UCSD-AML1 (cell line): ENCODE measurements at regions not wholly inside any gene's neighbourhood (a gene's known extent, or its start where the extent isn't known, plus 50 kb on each side); places are given as distances from the start of the nearest gene placed in this dataset.

Experiments
- DNase-seq: peaks from one replicate; lab custom pipeline; 2025; ENCODE audit not compliant: unreplicated experiment; lab: John Stamatoyannopoulos, UW

GRCh38 chr6:12421596-12421995 lies 131.4 kb downstream of the EDN1 start:
- no peak for DNase-seq

DNA sequence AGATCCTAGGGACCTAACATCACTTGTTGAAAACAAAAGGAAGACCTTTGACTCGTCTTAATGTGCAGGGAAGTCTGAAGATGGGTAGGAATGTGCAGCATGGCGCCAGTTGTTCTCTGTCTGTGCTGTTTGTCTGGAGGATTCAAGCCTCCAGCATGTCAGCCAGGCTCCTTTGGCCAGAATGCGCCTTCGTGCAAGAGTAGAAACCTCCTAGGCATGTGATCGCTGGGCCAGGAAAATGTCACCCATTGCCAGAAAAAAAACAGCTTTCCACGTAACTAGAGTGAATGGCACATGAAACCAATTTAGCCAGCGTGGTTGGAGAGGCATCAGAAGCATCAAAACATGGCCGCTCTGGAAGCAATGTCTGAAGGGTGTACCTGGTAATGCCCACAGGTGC lies 132.7 kb downstream of the EDN1 start:
- DNase-seq = no peak

DNA sequence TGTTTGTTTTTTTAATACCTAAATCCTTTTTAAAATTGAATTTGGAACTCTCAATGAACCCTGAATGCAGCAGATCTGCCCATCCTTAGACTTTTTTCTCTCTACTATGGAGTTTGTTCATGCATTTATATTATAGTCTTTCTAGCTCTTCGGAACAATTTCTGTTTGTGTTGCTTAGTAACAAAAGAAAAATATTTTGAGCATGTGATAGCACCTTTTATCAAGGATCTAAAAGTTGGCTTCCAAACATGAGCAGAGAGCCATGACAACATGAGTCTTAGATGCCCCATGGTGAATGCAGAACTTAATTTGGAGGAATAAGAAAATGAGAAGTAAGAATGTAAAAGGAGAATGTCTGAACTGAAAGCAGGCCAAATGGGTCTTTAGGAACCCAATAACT lies 133.7 kb downstream of the EDN1 start:
- DNase-seq = no peak

DNA sequence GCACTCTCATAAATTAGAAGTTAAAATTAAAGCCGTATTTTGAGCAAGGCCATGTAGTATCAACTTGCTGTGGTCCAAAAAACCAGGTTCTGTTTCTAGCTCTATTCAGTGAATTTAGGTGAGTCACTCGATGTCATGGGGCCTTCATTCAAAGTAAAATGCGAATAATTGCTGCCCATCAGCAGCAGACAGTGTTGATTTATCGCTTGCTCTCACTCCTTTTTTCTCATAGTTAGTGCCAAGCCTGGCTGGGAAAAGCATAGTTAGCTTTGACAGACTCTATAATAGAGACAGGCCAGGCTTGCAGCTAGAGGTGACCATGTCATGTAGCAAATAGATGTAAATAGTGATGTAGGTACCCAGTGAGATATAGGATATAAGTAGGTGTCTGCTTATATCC lies 136.0 kb downstream of the EDN1 start:
- no peak for DNase-seq

DNA sequence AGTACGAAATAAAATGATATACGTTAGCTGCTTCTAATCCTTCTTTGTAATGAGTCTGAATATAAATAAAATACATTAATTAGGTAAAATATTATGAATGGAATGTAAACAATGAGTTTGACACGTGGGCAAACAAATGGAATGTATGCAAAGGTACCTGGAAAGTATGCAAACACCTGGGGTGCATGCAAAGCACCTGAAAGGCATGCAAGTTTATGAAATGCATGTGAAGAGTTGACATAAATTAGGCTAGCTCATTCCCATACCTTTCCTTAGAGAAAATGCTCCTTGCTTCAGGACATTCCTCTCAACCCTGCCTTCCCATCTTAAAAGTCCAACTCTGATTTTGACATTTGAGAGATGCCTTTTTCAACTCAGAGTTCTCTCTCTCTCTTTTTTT lies 140.9 kb downstream of the EDN1 start:
- DNase-seq = no peak

GRCh38 chr6:12436224-12436623 lies 146.1 kb downstream of the EDN1 start:
- DNase-seq = no peak

- no peak for DNase-seq
These were observed 146.5 kb downstream of the EDN1 start for GRCh38 chr6:12436683-12437082.

- no peak for DNase-seq
These were observed 149.1 kb downstream of the EDN1 start for GRCh38 chr6:12439296-12439695.

GRCh38 chr6:12440981-12441380 lies 150.8 kb downstream of the EDN1 start:
- DNase-seq = no peak

DNA sequence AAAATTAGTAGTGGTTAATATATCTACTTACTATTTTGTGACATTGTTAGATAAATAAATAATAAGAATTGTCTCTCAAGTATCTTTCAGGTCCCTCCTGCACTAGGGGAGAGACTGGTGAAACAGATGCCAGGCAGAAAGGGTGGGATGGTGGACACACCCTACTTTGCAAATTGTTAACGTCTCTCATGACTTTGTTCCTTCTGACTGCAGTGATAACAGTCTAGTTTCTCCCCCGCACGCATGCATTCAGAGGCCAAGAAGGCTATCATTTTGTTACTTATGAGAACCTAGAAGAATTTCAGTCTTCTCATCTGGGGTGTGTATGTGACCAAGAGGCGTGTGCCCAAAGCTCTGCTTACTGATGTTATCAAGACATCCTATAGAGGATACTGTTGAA lies 152.3 kb downstream of the EDN1 start:
- DNase-seq = no peak

GRCh38 chr6:12446394-12446793 lies 156.2 kb downstream of the EDN1 start:
- DNase-seq = no peak

DNA sequence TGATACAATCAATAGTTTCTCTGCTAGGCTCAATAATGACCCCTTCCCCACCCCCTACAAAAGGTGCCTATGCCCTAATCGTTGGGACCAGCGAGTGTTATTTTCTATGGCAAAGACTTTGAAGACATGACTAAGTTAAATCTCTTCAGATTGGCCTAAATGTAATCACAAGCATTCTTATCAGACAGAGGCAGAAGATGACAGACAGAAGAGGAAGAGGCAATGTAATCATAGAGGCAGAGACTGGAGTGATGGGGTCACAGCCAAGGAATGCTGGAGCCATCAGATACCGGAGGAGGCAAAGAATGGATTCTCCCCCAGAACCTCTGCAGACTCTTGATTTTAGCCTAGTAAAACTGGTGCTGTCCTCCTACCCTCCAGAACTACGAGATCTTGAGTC lies 159.3 kb downstream of the EDN1 start:
- DNase-seq = no peak

GRCh38 chr6:12450467-12450866 lies 160.3 kb downstream of the EDN1 start:
- no peak for DNase-seq

DNA sequence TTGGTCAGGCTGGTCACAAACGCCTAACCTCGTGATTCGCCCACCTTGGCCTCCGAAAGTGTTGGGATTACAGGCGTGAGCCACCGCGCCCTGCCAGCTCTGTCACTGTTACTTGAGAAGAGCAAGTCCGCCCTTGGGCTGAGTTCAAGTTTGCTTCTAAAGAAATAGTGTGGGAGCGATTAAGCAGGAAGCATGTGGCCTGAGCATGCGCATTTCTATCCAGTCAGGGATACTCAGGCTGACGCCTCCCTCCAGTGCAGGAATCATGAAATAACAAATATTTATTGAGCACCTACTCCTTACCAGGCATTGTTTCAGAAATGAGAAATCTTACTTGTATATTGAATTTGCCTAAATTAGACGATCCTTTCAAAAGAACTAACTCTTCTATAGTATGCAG lies 166.2 kb downstream of the EDN1 start:
- no peak for DNase-seq

- no peak for DNase-seq
These were observed 166.9 kb downstream of the EDN1 start for GRCh38 chr6:12457094-12457493.

GRCh38 chr6:12458558-12458957 lies 168.4 kb downstream of the EDN1 start:
- DNase-seq = no peak

DNA sequence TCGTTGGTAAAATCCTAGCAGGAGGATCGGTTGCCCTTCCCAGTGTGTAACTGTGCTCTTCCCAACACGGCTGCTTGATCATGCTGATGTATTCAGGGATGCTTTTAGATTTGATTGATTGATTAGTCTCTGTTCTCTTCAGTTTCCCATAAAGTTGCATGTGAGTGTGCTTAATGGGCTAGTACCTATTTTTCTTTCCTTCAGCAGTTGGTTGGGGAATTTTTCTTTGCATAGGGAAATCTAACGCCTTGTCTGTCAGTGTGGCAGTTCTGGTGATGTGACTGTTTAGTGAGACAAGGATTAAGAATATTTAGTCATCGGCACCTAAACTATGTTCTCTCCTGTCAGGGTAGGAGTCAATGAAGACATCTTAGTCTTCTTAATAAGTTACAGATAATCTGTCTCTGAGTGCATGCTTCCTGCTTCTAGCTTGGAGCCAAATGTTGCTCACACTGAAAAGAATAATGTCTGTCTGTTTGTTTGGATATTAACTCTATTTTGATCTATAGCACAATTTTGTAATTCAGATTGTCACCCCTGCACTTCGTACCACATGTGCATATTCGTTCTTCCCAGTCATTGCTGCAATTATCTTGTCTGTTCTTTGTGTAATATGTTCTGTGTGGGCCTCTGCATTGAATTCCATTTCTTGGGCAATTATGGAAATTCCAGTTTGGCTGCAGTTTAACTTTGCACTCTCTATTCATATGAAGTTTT lies 169.9 kb downstream of the EDN1 start:
- DNase-seq = no peak

- DNase-seq = no peak
These were observed 177.8 kb downstream of the EDN1 start for GRCh38 chr6:12467706-12468670.

DNA sequence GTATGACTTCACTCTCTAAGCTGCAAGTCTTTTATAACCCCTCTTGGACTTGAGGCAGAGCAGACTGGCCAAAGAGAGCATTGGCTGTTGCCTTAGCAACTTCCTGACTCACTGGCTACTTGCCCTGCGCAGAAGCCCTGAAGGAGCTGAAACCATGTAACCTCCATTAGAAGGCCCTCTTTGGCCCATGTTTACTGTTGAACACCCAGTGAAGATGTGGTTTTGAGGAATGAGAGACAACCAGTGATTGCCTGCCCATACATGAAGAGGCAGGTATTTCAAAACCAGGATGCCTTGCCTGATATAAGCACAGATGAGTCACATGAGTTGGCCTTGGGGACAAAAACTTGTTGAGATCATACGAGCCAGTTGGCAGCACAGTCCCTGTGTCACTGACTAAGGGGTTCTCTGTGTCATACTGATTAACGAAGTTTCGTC lies 182.5 kb downstream of the EDN1 start:
- DNase-seq = no peak

- no peak for DNase-seq
These were observed 183.3 kb downstream of the EDN1 start for GRCh38 chr6:12473494-12473893.

DNA sequence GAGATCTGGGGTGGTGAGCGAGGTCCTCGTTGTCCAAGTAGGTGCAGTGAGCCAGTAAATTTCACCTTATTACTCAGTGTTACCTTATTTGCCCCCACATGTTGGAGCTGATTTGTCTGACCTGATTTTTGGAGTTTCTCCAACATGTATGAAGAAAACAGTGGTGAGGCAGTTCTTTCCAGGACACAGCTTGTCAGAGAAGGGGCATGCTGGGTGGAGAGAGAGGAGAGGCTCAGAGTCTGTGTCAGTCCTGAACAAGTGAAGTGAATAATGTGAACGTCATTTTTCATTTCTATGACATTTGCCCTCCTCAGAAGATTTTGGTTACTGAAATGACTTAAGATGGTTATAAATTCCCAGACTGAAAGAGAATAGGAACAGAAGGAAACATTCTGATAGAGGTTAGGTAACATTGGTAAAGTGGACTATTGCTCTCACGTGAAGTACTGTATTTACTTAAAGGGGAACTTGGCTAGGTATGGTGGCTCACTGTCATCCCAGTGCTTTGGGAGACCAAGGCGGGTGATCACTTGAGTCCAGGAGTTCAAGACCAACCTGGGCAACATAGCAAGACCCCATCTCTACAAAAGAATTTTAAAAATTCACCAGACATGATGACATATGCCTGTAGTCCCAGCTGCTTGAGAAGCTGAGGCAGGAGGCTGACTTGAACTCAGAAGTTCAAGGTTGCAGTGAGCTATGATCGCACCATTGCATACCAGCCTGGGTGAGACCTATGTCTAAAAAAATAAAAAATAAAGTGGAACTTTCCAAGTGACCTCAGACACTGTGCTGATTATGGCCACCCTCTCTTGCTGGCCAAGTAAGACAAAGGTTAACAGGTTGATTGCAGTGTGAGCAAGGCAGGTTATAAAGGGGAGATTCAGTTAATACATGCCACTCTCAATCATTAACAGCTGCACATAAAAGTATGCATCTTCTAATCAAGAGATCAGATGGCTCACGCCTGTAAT lies 184.3 kb downstream of the EDN1 start:
- DNase-seq = no peak
